ENCODE measurements at regions not wholly inside any gene's neighbourhood (a gene's known extent, or its start where the extent isn't known, plus 50 kb on each side); places are given as distances from the start of the nearest gene placed in this dataset.
"Not testable (repeated sequence)": the region's sequence is repeated elsewhere in the genome, so short reads cannot be mapped to it uniquely, and the experiment has no call there.

DNA sequence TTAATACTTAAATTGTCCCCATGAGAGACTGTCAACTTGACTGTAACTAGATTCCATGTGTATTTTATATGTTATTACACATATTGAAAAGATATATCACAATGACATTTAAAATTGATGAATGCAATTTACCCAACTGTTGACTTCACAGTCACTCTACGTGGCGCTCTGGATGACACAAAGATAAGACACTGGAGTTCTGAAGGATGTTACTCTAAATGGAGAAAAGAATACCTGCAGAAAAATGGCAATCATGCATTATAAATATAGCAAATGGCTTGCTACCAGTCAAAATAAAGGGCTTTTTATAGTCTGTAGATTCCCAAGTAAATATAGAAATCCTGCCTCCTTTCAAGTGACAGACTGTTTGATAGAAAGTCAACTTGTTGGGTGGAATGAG lies 143.6 kb upstream of the KLF6 start:
- DNase-seq (ENCODE audit: low read depth): no peak

DNA sequence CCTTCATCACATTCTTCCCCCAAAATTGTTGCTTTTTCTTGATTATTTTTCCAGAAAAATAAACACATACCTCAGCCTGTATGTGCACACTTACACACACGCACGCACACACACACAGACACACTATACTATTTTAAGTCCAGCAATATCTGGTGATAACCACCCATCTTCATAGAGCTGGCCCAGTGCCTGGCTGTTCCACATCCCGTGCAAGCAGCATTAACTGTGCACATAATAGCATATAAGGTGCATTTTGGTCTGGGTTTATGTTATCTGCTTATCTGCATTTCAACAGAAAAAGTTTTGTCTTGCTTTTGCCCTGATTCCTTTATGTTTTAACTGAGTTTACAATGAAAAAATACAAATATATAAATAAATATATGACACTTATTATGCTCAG lies 143.1 kb upstream of the KLF6 start:
- DNase-seq (ENCODE audit: low read depth): no peak

- no peak for DNase-seq (ENCODE audit: low read depth)
Observed at GRCh38 chr10:3926675-3927525, 141.9 kb upstream of the KLF6 start.

- DNase-seq (ENCODE audit: low read depth): no peak
Observed at GRCh38 chr10:3926258-3926657, 141.2 kb upstream of the KLF6 start.

DNA sequence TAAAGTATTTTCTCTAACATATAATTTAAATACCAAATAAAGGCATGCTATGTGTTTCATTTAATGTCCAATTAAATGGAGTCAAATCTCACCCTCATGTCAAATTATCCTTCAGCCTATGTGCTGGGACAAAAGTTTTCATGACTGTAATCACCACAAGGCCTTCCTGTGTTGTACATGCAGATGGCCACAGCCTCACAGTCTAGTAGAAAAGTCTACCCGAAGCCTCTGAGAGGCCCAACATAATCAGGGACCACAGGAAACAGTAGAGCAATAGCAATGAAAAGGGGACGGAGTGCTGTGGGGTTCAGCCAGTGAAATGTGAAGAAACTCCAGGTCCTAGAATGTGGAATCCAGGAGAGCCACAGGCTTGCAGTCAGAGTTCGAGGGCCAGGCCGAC lies 140.2 kb upstream of the KLF6 start:
- no peak for DNase-seq (ENCODE audit: low read depth)

DNA sequence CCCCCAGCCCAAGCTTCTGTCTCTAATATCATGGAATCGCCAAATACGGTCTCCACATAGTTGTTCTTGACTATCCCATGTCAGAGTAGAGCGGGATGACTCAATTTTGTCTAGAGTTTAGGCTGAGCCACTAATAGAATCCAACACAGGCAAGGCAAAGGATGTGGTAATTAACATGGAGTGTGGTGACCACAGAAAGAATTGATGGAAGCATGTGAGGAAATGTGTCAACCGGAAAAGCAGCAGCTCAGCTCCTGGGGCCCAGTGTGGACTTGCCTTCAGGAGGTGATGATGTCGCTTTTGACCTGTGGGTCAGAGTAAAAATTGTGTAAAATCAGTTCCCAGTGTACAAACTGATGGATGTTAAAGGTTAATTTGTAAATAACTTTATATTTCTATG lies 139.3 kb upstream of the KLF6 start:
- no peak for DNase-seq (ENCODE audit: low read depth)

- no peak for DNase-seq (ENCODE audit: low read depth)
Observed at GRCh38 chr10:3923033-3923432, 138.0 kb upstream of the KLF6 start.

DNA sequence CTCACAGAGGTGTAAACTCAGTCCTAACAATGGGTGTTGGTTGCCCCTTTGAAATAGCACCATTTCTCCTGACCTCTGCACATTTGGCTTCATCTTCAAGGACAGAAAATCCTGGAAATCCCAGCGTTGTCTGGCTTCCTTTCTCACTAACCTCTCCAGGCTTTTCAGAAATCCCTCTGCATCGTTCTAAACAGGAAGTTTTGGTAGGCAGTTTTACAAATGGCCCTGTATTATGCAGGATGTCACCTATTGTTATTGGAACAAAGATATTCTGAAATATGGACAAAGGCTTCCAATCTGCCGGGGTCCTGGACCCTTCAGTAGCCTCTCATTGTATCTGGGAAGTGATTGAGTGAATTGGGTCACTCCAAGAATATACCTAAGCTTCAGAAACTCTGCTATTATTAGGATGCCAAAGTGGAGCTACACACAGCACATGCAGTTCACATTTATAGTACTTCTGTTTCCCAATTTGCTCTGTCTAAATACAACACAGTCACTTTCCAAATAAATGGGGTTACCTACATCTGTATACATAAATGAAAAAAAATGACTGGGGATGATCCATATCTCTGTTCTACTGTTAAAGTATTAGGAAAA lies 134.8 kb upstream of the KLF6 start:
- DNase-seq (ENCODE audit: low read depth): no peak

DNA sequence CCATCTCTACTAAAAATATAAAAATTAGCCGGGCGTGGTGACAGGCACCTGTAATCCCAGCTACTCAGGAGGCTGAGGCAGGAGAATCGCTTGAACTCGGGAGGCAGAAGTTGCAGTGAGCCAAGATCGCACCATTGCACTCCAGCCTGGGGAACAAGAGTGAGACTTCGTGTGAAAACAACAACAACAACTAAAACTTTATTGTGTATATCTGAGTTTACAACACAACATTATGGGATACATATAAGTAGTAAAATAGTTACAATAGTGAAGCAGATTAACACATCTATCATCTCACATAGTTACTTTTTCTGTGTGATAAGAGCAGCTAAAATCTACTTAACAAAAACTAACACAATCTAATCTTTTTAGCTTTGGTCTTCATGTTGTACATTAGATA lies 132.4 kb upstream of the KLF6 start:
- DNase-seq (ENCODE audit: low read depth): not testable (repeated sequence)

DNA sequence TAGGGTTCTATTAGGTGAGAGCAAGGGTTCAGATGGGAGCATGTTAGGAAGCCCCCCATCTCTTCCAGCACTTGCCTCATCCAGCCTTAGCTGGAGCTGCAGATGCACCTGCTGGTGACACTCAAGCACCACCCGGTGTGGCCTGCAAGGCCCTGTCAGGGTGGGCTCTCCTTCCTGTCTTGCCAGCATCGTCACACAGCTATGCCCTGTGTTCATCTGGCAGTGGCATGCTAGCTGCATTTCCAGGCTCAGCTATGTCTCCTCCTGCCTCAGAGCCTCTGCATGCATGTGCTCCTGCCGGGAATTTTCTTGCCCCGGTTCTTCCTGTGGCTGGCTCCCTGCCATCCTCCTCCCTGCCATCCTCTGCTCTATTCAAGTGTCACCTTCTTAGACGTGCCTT lies 129.7 kb upstream of the KLF6 start:
- no peak for DNase-seq (ENCODE audit: low read depth)

DNA sequence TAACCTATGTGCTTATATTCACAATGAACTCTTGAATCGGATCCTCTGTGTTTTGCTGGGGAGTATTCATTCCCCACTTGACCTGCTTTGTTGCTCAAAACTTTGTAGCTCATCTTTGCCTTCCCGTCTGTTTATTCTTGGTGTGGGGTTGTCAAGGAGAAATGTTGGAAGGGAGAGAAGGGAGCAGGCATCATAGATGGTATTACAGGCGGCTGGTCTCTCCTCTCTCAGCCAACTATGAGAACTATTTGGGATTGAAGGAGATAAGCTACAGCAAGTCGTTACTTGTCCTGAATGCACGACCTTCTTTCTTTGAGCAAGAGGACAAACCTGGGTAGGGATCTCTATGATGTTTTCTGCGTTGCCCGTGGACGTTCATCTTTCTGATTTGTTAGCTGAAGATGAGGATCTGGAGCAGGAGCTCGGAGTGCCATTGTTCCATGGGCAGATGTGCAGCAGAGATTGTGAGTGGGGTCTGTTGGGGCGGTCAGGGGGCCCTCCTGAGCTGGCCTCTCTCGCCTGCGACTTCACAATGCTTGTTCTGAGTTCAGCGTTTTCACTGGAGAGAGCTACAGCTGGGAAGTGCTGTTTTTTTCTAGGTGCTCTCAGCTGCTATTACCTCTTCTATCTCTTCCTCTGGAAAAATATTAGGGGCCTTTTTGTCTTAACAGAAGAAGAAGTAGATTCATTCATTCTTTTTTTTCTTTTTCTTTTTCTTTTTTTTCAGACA lies 126.9 kb upstream of the KLF6 start:
- no peak for DNase-seq (ENCODE audit: low read depth)

GRCh38 chr10:3911241-3911640 lies 126.2 kb upstream of the KLF6 start:
- no peak for DNase-seq (ENCODE audit: low read depth)

- no peak for DNase-seq (ENCODE audit: low read depth)
Observed at GRCh38 chr10:3909339-3909738, 124.3 kb upstream of the KLF6 start.

DNA sequence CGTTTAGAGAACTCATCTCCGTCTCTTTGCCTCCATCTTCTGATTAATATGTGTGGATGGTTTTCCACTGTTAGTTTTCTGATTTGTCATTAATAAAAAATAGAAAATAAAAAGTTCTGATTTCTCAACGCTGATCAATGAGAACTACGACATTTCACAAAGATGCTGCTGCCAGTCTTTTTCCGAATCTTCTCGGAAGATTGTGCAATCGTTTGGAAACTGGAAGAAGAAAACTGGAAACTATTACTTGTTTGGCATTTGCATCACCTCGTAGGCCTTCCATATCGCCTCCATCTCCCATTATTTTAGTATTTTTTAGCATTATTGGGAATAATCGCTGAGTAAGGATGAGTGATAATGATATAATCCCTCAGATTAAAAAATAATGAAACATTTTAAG lies 123.2 kb upstream of the KLF6 start:
- DNase-seq (ENCODE audit: low read depth): no peak

DNA sequence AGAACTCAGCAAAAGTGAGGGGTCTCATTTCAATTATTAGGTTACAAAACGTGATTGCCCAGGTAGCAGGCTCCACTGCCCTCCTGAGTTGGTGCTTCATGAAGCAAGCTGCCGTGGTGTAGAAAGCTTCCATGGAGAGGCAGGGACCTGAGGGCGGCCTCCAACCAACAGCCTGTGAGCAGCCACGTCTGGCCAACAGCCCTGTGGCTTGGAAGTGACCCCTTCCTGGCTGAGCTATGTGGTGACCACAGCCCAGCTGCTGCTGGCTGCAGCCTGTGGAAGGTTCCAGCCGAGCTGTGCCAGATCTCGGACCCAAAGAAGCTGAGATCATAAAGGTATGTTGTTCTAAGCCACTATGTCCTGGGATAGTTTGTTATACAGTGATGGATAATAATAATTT lies 122.5 kb upstream of the KLF6 start:
- DNase-seq (ENCODE audit: low read depth): no peak

DNA sequence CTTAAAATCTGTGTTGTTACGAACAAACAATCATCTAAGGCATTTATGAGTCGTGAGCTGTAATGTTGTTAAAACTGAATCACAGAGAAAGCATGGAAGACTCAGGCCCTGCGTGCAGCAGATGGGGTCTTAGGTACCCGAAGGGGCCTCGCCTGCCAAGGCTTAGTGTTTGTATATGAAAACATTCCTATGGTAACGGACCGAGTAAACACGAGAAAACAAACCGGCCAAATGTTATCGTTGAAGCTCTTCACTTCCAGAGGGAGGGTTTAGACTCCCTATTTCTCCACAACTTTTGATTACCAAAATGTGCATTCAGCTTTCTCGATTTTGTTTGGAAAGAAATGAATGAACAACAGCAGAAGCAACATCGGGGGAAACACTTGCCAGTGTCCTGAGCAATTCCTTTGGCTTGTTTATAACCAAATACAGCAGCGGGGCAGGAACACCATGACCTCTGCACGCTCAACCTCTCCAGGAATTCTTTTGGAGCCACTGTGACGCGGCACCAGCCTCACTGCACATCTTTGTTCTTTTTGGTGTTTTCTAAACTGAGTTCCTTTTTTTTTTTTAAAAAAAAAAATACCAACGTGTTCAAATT lies 121.6 kb upstream of the KLF6 start:
- no peak for DNase-seq (ENCODE audit: low read depth)

DNA sequence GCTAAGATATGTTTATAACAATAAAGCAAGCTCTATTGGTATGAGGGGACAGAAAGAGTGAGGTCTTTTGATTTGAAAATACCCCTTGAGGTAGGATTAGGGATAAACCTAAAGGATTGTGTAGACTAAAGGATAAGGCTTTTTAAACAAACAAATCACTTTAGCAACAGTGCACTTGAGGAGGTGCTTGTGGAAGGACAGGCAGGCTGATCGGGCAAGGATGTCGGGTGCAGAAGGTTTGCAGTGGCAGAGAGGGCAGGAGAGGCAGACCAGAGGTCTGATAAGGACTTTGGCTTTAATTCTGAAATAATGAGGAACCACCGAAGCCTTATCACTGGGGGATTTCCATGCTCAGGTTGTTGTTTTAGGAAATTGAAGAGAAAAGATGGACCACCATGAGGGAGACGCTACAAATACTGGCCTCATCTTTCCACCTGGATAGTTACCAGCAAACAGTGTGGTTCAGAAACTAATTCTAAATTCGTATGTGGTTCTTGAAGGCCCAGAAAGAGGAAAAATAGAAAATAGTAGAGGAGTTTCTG lies 119.5 kb upstream of the KLF6 start:
- DNase-seq (ENCODE audit: low read depth): no peak

DNA sequence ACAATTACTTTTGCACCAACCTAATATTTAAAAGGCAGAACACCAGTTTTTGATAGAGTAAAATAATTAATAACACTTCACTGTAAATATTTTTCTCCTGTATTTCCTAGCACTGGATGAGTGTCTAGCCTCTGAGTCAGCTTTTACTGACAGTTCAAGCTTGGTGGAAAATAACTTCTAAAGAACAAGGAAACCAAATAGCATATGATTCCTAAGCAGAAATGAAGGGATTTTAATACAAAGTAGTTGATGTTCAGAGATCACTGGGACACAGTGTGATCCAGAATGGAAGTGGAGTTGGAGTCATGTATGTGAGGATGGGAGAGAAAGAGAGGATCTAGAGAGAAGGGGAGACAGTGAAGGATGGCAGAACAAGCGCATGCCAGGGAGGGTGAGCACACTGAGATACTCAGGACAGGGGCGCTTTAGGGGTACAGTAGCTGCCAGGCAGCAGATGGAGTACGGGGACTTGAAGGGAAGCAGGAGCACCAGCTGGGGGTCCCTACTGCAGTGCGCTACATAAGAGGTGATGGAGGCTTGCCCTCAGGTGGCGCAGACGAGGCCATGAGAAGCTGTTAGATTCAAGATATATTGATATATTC lies 117.9 kb upstream of the KLF6 start:
- DNase-seq (ENCODE audit: low read depth): no peak

DNA sequence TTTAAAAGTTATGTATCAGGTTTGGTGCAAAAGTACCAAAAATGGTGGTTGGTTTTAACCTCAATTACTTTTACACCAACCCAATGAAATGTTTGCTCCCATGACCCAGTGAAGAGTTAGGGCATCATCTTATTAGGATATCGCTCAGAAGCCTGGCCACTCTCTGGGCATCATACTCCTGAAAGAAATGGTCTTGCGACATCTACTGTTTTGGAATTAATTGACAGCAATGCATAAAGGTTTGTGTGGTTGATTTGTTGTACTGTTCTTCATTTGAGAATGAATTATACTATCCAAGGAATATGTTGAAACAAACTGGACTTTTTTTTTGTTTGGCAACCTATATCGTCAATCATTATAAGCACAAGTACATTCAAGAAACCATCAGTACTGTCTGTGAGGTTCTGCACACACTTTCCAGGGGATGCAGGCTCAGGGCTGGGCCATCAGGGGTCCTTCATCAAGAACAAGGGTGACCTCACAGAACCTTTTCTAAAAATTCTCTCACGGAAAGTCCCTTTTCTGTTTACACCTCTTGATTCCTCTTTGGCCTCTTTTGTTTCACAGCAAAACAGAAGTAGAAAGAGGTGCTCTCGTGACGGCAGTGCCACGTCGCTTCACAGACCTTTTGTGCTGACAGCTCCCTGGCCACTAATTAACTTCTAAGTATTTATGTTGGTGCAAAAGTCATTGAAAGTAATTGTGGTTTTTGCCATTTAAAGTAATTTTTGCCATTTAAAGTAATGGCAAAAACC lies 117.2 kb upstream of the KLF6 start:
- DNase-seq (ENCODE audit: low read depth): no peak

DNA sequence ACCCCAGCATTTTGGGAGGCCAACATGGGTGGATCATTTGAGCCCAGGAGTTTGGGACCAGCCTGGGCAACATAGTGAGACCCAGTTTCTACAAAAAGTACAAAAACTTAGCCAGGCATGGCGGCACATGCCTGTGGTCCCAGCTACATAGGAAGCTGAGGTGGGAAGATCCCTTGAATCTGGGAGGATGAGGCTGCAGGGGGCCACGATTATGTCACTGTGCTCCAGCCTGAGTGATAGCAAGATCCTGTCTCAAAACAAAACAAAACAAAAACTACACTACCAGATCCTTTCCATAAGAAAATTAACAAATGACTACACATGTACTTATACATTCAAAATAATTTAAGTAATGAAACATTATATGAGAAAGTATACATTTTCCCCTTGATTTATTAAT lies 116.4 kb upstream of the KLF6 start:
- DNase-seq (ENCODE audit: low read depth): no peak

- no peak for DNase-seq (ENCODE audit: low read depth)
Observed at GRCh38 chr10:3900391-3900790, 115.4 kb upstream of the KLF6 start.

All from activated T-helper 1 cell treated with Interleukin-2 at 50 U/mL for 16 hours (primary cell).